Fibroblast of skin of right biceps (primary cell): ENCODE measurements at regions not wholly inside any gene's neighbourhood (a gene's known extent, or its start where the extent isn't known, plus 50 kb on each side); places are given as distances from the start of the nearest gene placed in this dataset.

Experiments used
- DNase-seq: peaks from one replicate; pipeline ENCODE4 v3.0.0-alpha.2; 2013

- no peak for DNase-seq
These were observed 59.8 kb downstream of the SOX11 start for GRCh38 chr2:5751873-5752482.

GRCh38 chr2:5756272-5756671 is 64.1 kb downstream of the SOX11 start:
- DNase-seq: no peak

- DNase-seq: no peak
These were observed 66.2 kb downstream of the SOX11 start for GRCh38 chr2:5758346-5758745.

GRCh38 chr2:5759949-5760348 is 67.8 kb downstream of the SOX11 start:
- no peak for DNase-seq

- DNase-seq: no peak
These were observed 71.3 kb downstream of the SOX11 start for GRCh38 chr2:5763531-5763930.

GRCh38 chr2:5764041-5764440 is 71.9 kb downstream of the SOX11 start:
- DNase-seq: no peak

- peak; percentile 98 for DNase-seq
These were observed 73.9 kb downstream of the SOX11 start for GRCh38 chr2:5766056-5766455.

- peak; percentile 91 for DNase-seq
These were observed 74.4 kb downstream of the SOX11 start for GRCh38 chr2:5766561-5766960.

- peak; percentile 63 for DNase-seq
These were observed 84.9 kb downstream of the SOX11 start for GRCh38 chr2:5777131-5777535.

- DNase-seq: no peak
These were observed 89.5 kb downstream of the SOX11 start for GRCh38 chr2:5781679-5782078.

- DNase-seq: no peak
These were observed 89.9 kb downstream of the SOX11 start for GRCh38 chr2:5782103-5782502.

- no peak for DNase-seq
These were observed 96.3 kb downstream of the SOX11 start for GRCh38 chr2:5788447-5788846.

GRCh38 chr2:5791371-5791770 is 99.2 kb downstream of the SOX11 start:
- peak; percentile 30 for DNase-seq

GRCh38 chr2:5794012-5794411 is 101.8 kb downstream of the SOX11 start:
- no peak for DNase-seq

GRCh38 chr2:5798084-5798483 is 105.9 kb downstream of the SOX11 start:
- DNase-seq: peak; percentile 83

- DNase-seq: no peak
These were observed 107.2 kb downstream of the SOX11 start for GRCh38 chr2:5799348-5799747.

GRCh38 chr2:5803547-5803946 is 111.4 kb downstream of the SOX11 start:
- DNase-seq: peak; percentile 94

- no peak for DNase-seq
These were observed 126.9 kb downstream of the SOX11 start for GRCh38 chr2:5818961-5819600.

- DNase-seq: no peak
These were observed 131.9 kb downstream of the SOX11 start for GRCh38 chr2:5824126-5824525.

GRCh38 chr2:5825686-5826085 is 133.5 kb downstream of the SOX11 start:
- no peak for DNase-seq

- no peak for DNase-seq
These were observed 134.9 kb downstream of the SOX11 start for GRCh38 chr2:5826979-5827655.

GRCh38 chr2:5834501-5834900 is 142.3 kb downstream of the SOX11 start:
- no peak for DNase-seq

GRCh38 chr2:5839550-5839949 is 147.4 kb downstream of the SOX11 start:
- DNase-seq: no peak

GRCh38 chr2:5841126-5841525 is 148.9 kb downstream of the SOX11 start:
- no peak for DNase-seq
